HG03457 (cell line): ENCODE measurements at regions not wholly inside any gene's neighbourhood (a gene's known extent, or its start where the extent isn't known, plus 50 kb on each side); places are given as distances from the start of the nearest gene placed in this dataset.

Experiments used
- ATAC-seq: cut with Tn5 transposase; IDR thresholded peaks from one replicate; pipeline ENCODE4 v1.9.1; 2021; ENCODE audit warnings: moderate number of reproducible peaks; ENCODE audit not compliant: unreplicated experiment

- no peak for ATAC-seq
Observed at GRCh38 chr1:238088560-238089290, 198.0 kb upstream of the ZP4 start.

GRCh38 chr1:238073991-238074390 lies 183.3 kb upstream of the ZP4 start:
- ATAC-seq = no peak

- ATAC-seq = no peak
Observed at GRCh38 chr1:238071061-238071460, 180.3 kb upstream of the ZP4 start.

- peak; percentile 49 for ATAC-seq
Observed at GRCh38 chr1:238063454-238063853, 172.7 kb upstream of the ZP4 start.

GRCh38 chr1:238061967-238062613 lies 171.4 kb upstream of the ZP4 start:
- peak; percentile 60 for ATAC-seq

- peak; percentile 73 for ATAC-seq
Observed at GRCh38 chr1:238060061-238060460, 169.3 kb upstream of the ZP4 start.

GRCh38 chr1:238052496-238053266 lies 162.0 kb upstream of the ZP4 start:
- no peak for ATAC-seq

- no peak for ATAC-seq
Observed at GRCh38 chr1:238029126-238029525, 138.4 kb upstream of the ZP4 start.

GRCh38 chr1:238027366-238027765 lies 136.6 kb upstream of the ZP4 start:
- ATAC-seq = no peak

- ATAC-seq = no peak
Observed at GRCh38 chr1:238023137-238023536, 132.4 kb upstream of the ZP4 start.

GRCh38 chr1:238018214-238018613 lies 127.5 kb upstream of the ZP4 start:
- no peak for ATAC-seq

- no peak for ATAC-seq
Observed at GRCh38 chr1:238006779-238007178, 116.1 kb upstream of the ZP4 start.

GRCh38 chr1:238005116-238005515 lies 114.4 kb upstream of the ZP4 start:
- no peak for ATAC-seq

- ATAC-seq = no peak
Observed at GRCh38 chr1:238001818-238002217, 111.1 kb upstream of the ZP4 start.

- no peak for ATAC-seq
Observed at GRCh38 chr1:237999426-238000052, 108.8 kb upstream of the ZP4 start.

GRCh38 chr1:237998581-237998980 lies 107.9 kb upstream of the ZP4 start:
- ATAC-seq = no peak

GRCh38 chr1:237983496-237983895 lies 92.8 kb upstream of the ZP4 start:
- ATAC-seq = no peak

- no peak for ATAC-seq
Observed at GRCh38 chr1:237981223-237981622, 90.5 kb upstream of the ZP4 start.

GRCh38 chr1:237976331-237976730 lies 85.6 kb upstream of the ZP4 start:
- no peak for ATAC-seq

- ATAC-seq = no peak
Observed at GRCh38 chr1:237975903-237976302, 85.2 kb upstream of the ZP4 start.

GRCh38 chr1:237975376-237975775 lies 84.7 kb upstream of the ZP4 start:
- no peak for ATAC-seq
